Lower lobe of right lung (tissue), 2 donors: ENCODE measurements at regions not wholly inside any gene's neighbourhood (a gene's known extent, or its start where the extent isn't known, plus 50 kb on each side); places are given as distances from the start of the nearest gene placed in this dataset.

Experiments
- ATAC-seq, 2 donors: fragments of 200-7000 bp; cut with Tn5 transposase; one replicate each; pipeline ENCODE4 v1.9.1; 2020 to 2022; ENCODE audit warnings: mild to moderate bottlenecking in 2 of 2, moderate library complexity in 2 of 2
- DNase-seq: peaks from one replicate; pipeline ENCODE4 v3.0.0-alpha.2; 2020
- H3K27ac ChIP-seq: fragments of 200-600 bp; one replicate; pipeline ENCODE4 v1.8.0; 2022
- H3K27me3 ChIP-seq: fragments of 200-600 bp; one replicate; pipeline ENCODE4 v1.8.0; 2022; ENCODE audit warnings: low read depth
- H3K36me3 ChIP-seq: fragments of 200-600 bp; one replicate; pipeline ENCODE4 v1.8.0; 2022; ENCODE audit warnings: mild to moderate bottlenecking
- H3K4me1 ChIP-seq: fragments of 200-600 bp; one replicate; pipeline ENCODE4 v1.8.0; 2022
- H3K4me3 ChIP-seq: fragments of 200-600 bp; one replicate; pipeline ENCODE4 v1.8.0; 2022; ENCODE audit warnings: mild to moderate bottlenecking
- H3K9me3 ChIP-seq: fragments of 200-600 bp; one replicate; pipeline ENCODE4 v1.8.0; 2022
- CTCF ChIP-seq: fragments of 200-600 bp; IDR thresholded peaks from one replicate; pipeline ENCODE4 v1.8.0; 2022; ENCODE audit warnings: antibody characterized with exemption, mild to moderate bottlenecking
- intact Hi-C: fragments of 100-400 bp; cut with DNase I; formaldehyde crosslinking; loops from one replicate; pipeline ENCODE4 v1.11.0; 2022
- donor health status: DM: no; HTN: yes; CAD: no; lungs with severe emphysema.

GRCh38 chr4:67124716-67125115, 420.6 kb downstream of the CENPC start:
- Histone ChIP-seq H3K27me3 (no peaks in the 10 kb centered on the region), H3K36me3 (no peaks in the 10 kb centered on the region), H3K4me1 (no peaks in the 10 kb centered on the region), H3K4me3 (no peak overlapping the region), H3K27ac (no peak overlapping the region), H3K9me3 (no peaks in the 10 kb centered on the region)
- TF ChIP-seq CTCF = no peak
- intact Hi-C loops = no loop called here
- ATAC-seq (no peak), DNase-seq (no peak)

- TF ChIP-seq CTCF = no peak
- ATAC-seq (no peak), DNase-seq (no peak)
- Histone ChIP-seq H3K9me3 (no peaks in the 10 kb centered on the region), H3K4me1 (no peaks in the 10 kb centered on the region), H3K27ac (no peak overlapping the region), H3K27me3 (no peaks in the 10 kb centered on the region), H3K4me3 (no peak overlapping the region), H3K36me3 (no peaks in the 10 kb centered on the region)
- intact Hi-C loops = no loop called here
Observed at GRCh38 chr4:67122029-67122428, 423.3 kb downstream of the CENPC start.

GRCh38 chr4:67120369-67120768, 424.9 kb downstream of the CENPC start:
- H3K4me1 ChIP-seq = no peaks in the 10 kb centered on the region
- no peak for TF ChIP-seq CTCF
- intact Hi-C loops = no loop called here
- no peaks in the 10 kb centered on the region for H3K36me3 ChIP-seq
- H3K4me3 ChIP-seq = no peak overlapping the region
- no peak for ATAC-seq
- H3K9me3 ChIP-seq = no peaks in the 10 kb centered on the region
- no peak for DNase-seq
- no peaks in the 10 kb centered on the region for H3K27me3 ChIP-seq
- H3K27ac ChIP-seq = no peak overlapping the region

- H3K4me1 ChIP-seq = no peaks in the 10 kb centered on the region
- intact Hi-C loops = no loop called here
Observed at GRCh38 chr4:67109276-67109675, 436.0 kb downstream of the CENPC start.

GRCh38 chr4:67106861-67107460, 438.3 kb downstream of the CENPC start:
- no peak for TF ChIP-seq CTCF
- Histone ChIP-seq H3K27ac (no peak overlapping the region), H3K36me3 (no peaks in the 10 kb centered on the region), H3K4me3 (no peak overlapping the region), H3K9me3 (no peaks in the 10 kb centered on the region), H3K27me3 (no peaks in the 10 kb centered on the region), H3K4me1 (no peaks in the 10 kb centered on the region)
- intact Hi-C loops = no loop called here
- ATAC-seq (no peak), DNase-seq (no peak)

More at GRCh38 chr4:67109276-67109675, 436.0 kb downstream of the CENPC start:
- ATAC-seq = no peak
- Histone ChIP-seq H3K27me3 (no peaks in the 10 kb centered on the region), H3K27ac (no peak overlapping the region), H3K4me3 (no peak overlapping the region), H3K9me3 (no peaks in the 10 kb centered on the region), H3K36me3 (no peaks in the 10 kb centered on the region)
- TF ChIP-seq CTCF = no peak
- no peak for DNase-seq

- TF ChIP-seq CTCF = no peak
- ATAC-seq = no peak
Observed at GRCh38 chr4:67104145-67104544, 441.2 kb downstream of the CENPC start.

More at GRCh38 chr4:67104145-67104544, 441.2 kb downstream of the CENPC start:
- Histone ChIP-seq H3K27me3 (no peaks in the 10 kb centered on the region), H3K27ac (no peak overlapping the region), H3K9me3 (no peaks in the 10 kb centered on the region), H3K4me3 (no peak overlapping the region), H3K4me1 (no peaks in the 10 kb centered on the region), H3K36me3 (no peaks in the 10 kb centered on the region)
- intact Hi-C loops = no loop called here
- no peak for DNase-seq
